ENCODE measurements at regions not wholly inside any gene's neighbourhood (a gene's known extent, or its start where the extent isn't known, plus 50 kb on each side); places are given as distances from the start of the nearest gene placed in this dataset.
A peak's percentile ranks its signal among the peaks of the same experiment; 100 is the strongest.

GRCh38 chr1:229810140-229810539 lies 184.1 kb downstream of the URB2 start:
- Histone ChIP-seq H3K4me3 (ENCODE audit: insufficient read length, low read depth) (no peak overlapping the region), H3K9me3 (ENCODE audit: insufficient read depth, low read length) (peaks cover 20% of the 10 kb centered on the region), H3K36me3 (ENCODE audit: insufficient read depth, insufficient read length, low read length) (no peaks in the 10 kb centered on the region), H3K9ac (ENCODE audit: insufficient read length, low read depth) (no peak overlapping the region), H3K27me3 (ENCODE audit: insufficient read depth, insufficient read length) (no peaks in the 10 kb centered on the region), H3K4me1 (ENCODE audit: insufficient read depth, insufficient read length) (no peaks in the 10 kb centered on the region)
- TF ChIP-seq SUZ12 (IDR thresholded peaks at IDR 0.05; ENCODE audit: extremely low read depth, insufficient read depth, insufficient read length) (no peak), ZNF274 (IDR thresholded peaks at IDR 0.05; ENCODE audit: low read depth, low read length) (no peak), YY1 (IDR thresholded peaks at IDR 0.05; ENCODE audit: insufficient read depth, insufficient read length) (no peak)
- DNase-seq (ENCODE audit: low read depth, low spot score), result no peak

GRCh38 chr1:229810961-229811360 lies 184.9 kb downstream of the URB2 start:
- H3K9me3 ChIP-seq (ENCODE audit: insufficient read depth, low read length), result peaks cover 14% of the 10 kb centered on the region
- no peaks in the 10 kb centered on the region for H3K27me3 ChIP-seq (ENCODE audit: insufficient read depth, insufficient read length)
- TF ChIP-seq ZNF274 (IDR thresholded peaks at IDR 0.05; ENCODE audit: low read depth, low read length) (no peak), SUZ12 (IDR thresholded peaks at IDR 0.05; ENCODE audit: extremely low read depth, insufficient read depth, insufficient read length) (no peak), YY1 (IDR thresholded peaks at IDR 0.05; ENCODE audit: insufficient read depth, insufficient read length) (no peak)
- no peaks in the 10 kb centered on the region for H3K36me3 ChIP-seq (ENCODE audit: insufficient read depth, insufficient read length, low read length)
- H3K4me1 ChIP-seq (ENCODE audit: insufficient read depth, insufficient read length), result no peaks in the 10 kb centered on the region
- H3K4me3 ChIP-seq (ENCODE audit: insufficient read length, low read depth), result no peak overlapping the region
- no peak for DNase-seq (ENCODE audit: low read depth, low spot score)
- H3K9ac ChIP-seq (ENCODE audit: insufficient read length, low read depth), result no peak overlapping the region

GRCh38 chr1:229812148-229812547 lies 186.1 kb downstream of the URB2 start:
- H3K27me3 ChIP-seq (ENCODE audit: insufficient read depth, insufficient read length), result no peaks in the 10 kb centered on the region

GRCh38 chr1:229812693-229813092 lies 186.6 kb downstream of the URB2 start:
- Histone ChIP-seq H3K9ac (ENCODE audit: insufficient read length, low read depth) (no peak overlapping the region), H3K27me3 (ENCODE audit: insufficient read depth, insufficient read length) (no peaks in the 10 kb centered on the region), H3K4me1 (ENCODE audit: insufficient read depth, insufficient read length) (no peaks in the 10 kb centered on the region), H3K4me3 (ENCODE audit: insufficient read length, low read depth) (no peak overlapping the region), H3K9me3 (ENCODE audit: insufficient read depth, low read length) (peaks cover 14% of the 10 kb centered on the region), H3K36me3 (ENCODE audit: insufficient read depth, insufficient read length, low read length) (no peaks in the 10 kb centered on the region)
- TF ChIP-seq YY1 (IDR thresholded peaks at IDR 0.05; ENCODE audit: insufficient read depth, insufficient read length), result no peak
- no peak for TF ChIP-seq ZNF274 (IDR thresholded peaks at IDR 0.05; ENCODE audit: low read depth, low read length)
- TF ChIP-seq SUZ12 (IDR thresholded peaks at IDR 0.05; ENCODE audit: extremely low read depth, insufficient read depth, insufficient read length), result no peak
- no peak for DNase-seq (ENCODE audit: low read depth, low spot score)

More at GRCh38 chr1:229812148-229812547, 186.1 kb downstream of the URB2 start:
- no peak for DNase-seq (ENCODE audit: low read depth, low spot score)
- Histone ChIP-seq H3K4me1 (ENCODE audit: insufficient read depth, insufficient read length) (no peaks in the 10 kb centered on the region), H3K9me3 (ENCODE audit: insufficient read depth, low read length) (peaks cover 14% of the 10 kb centered on the region), H3K4me3 (ENCODE audit: insufficient read length, low read depth) (no peak overlapping the region), H3K9ac (ENCODE audit: insufficient read length, low read depth) (no peak overlapping the region), H3K36me3 (ENCODE audit: insufficient read depth, insufficient read length, low read length) (no peaks in the 10 kb centered on the region)
- TF ChIP-seq SUZ12 (IDR thresholded peaks at IDR 0.05; ENCODE audit: extremely low read depth, insufficient read depth, insufficient read length) (no peak), ZNF274 (IDR thresholded peaks at IDR 0.05; ENCODE audit: low read depth, low read length) (no peak), YY1 (IDR thresholded peaks at IDR 0.05; ENCODE audit: insufficient read depth, insufficient read length) (no peak)

GRCh38 chr1:229815076-229815475 lies 189.0 kb downstream of the URB2 start:
- peaks cover 18% of the 10 kb centered on the region for H3K9me3 ChIP-seq (ENCODE audit: insufficient read depth, low read length)
- no peaks in the 10 kb centered on the region for H3K4me1 ChIP-seq (ENCODE audit: insufficient read depth, insufficient read length)
- no peak for TF ChIP-seq YY1 (IDR thresholded peaks at IDR 0.05; ENCODE audit: insufficient read depth, insufficient read length)
- no peak for TF ChIP-seq ZNF274 (IDR thresholded peaks at IDR 0.05; ENCODE audit: low read depth, low read length)
- no peak for TF ChIP-seq SUZ12 (IDR thresholded peaks at IDR 0.05; ENCODE audit: extremely low read depth, insufficient read depth, insufficient read length)
- H3K4me3 ChIP-seq (ENCODE audit: insufficient read length, low read depth), result no peak overlapping the region
- H3K27me3 ChIP-seq (ENCODE audit: insufficient read depth, insufficient read length), result no peaks in the 10 kb centered on the region
- H3K36me3 ChIP-seq (ENCODE audit: insufficient read depth, insufficient read length, low read length), result no peaks in the 10 kb centered on the region
- H3K9ac ChIP-seq (ENCODE audit: insufficient read length, low read depth), result no peak overlapping the region
- DNase-seq (ENCODE audit: low read depth, low spot score), result peak; percentile 84

DNA sequence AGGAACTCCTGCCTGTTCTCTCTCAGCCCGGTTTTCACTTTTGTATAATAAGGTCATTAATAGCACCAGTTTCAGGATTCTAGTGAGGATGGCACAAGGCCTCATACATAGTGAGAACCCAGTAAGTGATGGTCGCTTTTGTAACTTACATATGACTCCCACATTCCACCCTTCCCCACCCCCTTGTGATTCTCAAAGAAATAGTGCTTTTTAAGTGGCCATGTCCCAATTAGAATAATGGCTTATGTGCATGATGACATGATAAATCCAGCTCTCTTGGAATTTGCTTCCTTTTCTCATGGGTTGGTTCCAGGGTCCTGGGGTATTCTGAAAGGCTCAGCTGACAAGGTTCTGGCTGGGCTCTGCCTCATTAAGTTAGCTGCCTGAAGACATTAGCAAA lies 189.9 kb downstream of the URB2 start:
- H3K9me3 ChIP-seq (ENCODE audit: insufficient read depth, low read length), result peaks cover 16% of the 10 kb centered on the region; the same call in 1 of the 2 replicates
- H3K36me3 ChIP-seq (ENCODE audit: insufficient read depth, insufficient read length, low read length), result no peaks in the 10 kb centered on the region
- no peak for DNase-seq (ENCODE audit: low read depth, low spot score)
- H3K27me3 ChIP-seq (ENCODE audit: insufficient read depth, insufficient read length), result no peaks in the 10 kb centered on the region
- H3K4me3 ChIP-seq (ENCODE audit: insufficient read length, low read depth), result no peak overlapping the region
- TF ChIP-seq ZNF274 (IDR thresholded peaks at IDR 0.05; ENCODE audit: low read depth, low read length), result no peak
- no peak overlapping the region for H3K9ac ChIP-seq (ENCODE audit: insufficient read length, low read depth)
- no peaks in the 10 kb centered on the region for H3K4me1 ChIP-seq (ENCODE audit: insufficient read depth, insufficient read length)

DNA sequence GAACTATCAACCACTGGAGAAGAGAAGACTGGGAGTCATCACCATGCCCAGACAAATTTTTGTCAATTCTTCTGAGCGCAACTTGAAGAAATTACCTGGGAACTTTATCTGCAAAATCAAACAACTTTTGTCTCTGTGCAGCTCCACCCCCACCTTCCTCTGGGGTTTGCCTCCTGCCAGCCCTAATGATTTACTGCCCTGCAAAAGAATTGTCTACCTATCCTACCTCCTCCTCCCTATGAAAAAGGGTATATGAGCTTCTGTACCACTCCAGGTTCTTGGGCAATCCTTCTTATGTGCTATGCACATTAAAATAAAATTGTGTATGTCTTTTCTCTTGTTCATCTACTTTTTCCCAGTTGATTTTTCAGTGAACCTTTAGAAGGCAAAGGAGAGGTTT lies 191.9 kb downstream of the URB2 start:
- no peak overlapping the region for H3K4me3 ChIP-seq (ENCODE audit: insufficient read length, low read depth)
- TF ChIP-seq SUZ12 (IDR thresholded peaks at IDR 0.05; ENCODE audit: extremely low read depth, insufficient read depth, insufficient read length) (no peak), ZNF274 (IDR thresholded peaks at IDR 0.05; ENCODE audit: low read depth, low read length) (no peak), YY1 (IDR thresholded peaks at IDR 0.05; ENCODE audit: insufficient read depth, insufficient read length) (no peak)
- DNase-seq (ENCODE audit: low read depth, low spot score), result no peak
- H3K27me3 ChIP-seq (ENCODE audit: insufficient read depth, insufficient read length), result no peaks in the 10 kb centered on the region
- no peak overlapping the region for H3K9ac ChIP-seq (ENCODE audit: insufficient read length, low read depth)
- peaks cover 16% of the 10 kb centered on the region; the same call in 1 of the 2 replicates for H3K9me3 ChIP-seq (ENCODE audit: insufficient read depth, low read length)
- H3K36me3 ChIP-seq (ENCODE audit: insufficient read depth, insufficient read length, low read length), result no peaks in the 10 kb centered on the region
- H3K4me1 ChIP-seq (ENCODE audit: insufficient read depth, insufficient read length), result no peaks in the 10 kb centered on the region

DNA sequence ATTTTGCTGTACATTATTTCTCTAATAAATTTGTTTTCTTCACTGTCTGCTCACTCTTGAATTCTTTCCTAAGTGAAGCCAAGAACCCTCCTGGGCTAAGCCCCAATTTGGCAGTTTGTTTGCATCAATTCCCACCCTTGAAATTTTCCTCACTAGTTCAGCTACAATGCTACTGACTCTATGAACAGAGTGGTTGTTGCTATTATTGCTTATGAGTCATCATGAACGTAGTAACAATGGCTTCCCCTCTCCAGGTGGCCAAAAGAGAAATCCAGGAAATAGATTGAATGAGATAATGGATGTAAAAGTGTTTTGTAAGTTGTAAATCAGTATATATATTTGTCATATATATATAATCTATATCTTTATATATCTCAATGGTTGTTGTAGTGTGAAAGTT lies 193.0 kb downstream of the URB2 start:
- Histone ChIP-seq H3K27me3 (ENCODE audit: insufficient read depth, insufficient read length) (no peaks in the 10 kb centered on the region), H3K9me3 (ENCODE audit: insufficient read depth, low read length) (peaks cover 16% of the 10 kb centered on the region; the same call in 1 of the 2 replicates), H3K4me3 (ENCODE audit: insufficient read length, low read depth) (no peak overlapping the region), H3K9ac (ENCODE audit: insufficient read length, low read depth) (no peak overlapping the region), H3K4me1 (ENCODE audit: insufficient read depth, insufficient read length) (no peaks in the 10 kb centered on the region), H3K36me3 (ENCODE audit: insufficient read depth, insufficient read length, low read length) (no peaks in the 10 kb centered on the region)
- TF ChIP-seq ZNF274 (IDR thresholded peaks at IDR 0.05; ENCODE audit: low read depth, low read length), result no peak
- TF ChIP-seq YY1 (IDR thresholded peaks at IDR 0.05; ENCODE audit: insufficient read depth, insufficient read length), result no peak
- no peak for TF ChIP-seq SUZ12 (IDR thresholded peaks at IDR 0.05; ENCODE audit: extremely low read depth, insufficient read depth, insufficient read length)
- no peak for DNase-seq (ENCODE audit: low read depth, low spot score)

Data from NT2/D1 (cell line).